Stimulated activated CD4-positive, alpha-beta T cell treated with anti-CD3 and anti-CD28 coated beads, Interleukin-1b, Interleukin-23, amount 100 ng/mL, for 48 hours (primary cell): ENCODE measurements at regions not wholly inside any gene's neighbourhood (a gene's known extent, or its start where the extent isn't known, plus 50 kb on each side); places are given as distances from the start of the nearest gene placed in this dataset.
"Not testable (repeated sequence)": the region's sequence is repeated elsewhere in the genome, so short reads cannot be mapped to it uniquely, and the experiment has no call there.

Source experiments
- DNase-seq: peaks from one replicate; pipeline ENCODE4 v3.0.0-alpha.2; 2020

GRCh38 chr16:24624102-24624501 is 84.7 kb downstream of the RBBP6 start:
- DNase-seq, result no peak

GRCh38 chr16:24626256-24626655 is 86.9 kb downstream of the RBBP6 start:
- DNase-seq, result no peak

GRCh38 chr16:24634919-24635318 is 94.5 kb upstream of the TNRC6A start:
- DNase-seq, result no peak

GRCh38 chr16:24635900-24636610 is 93.4 kb upstream of the TNRC6A start:
- no peak for DNase-seq

GRCh38 chr16:24639769-24640168 is 89.7 kb upstream of the TNRC6A start:
- DNase-seq, result no peak

GRCh38 chr16:24643489-24643888 is 86.0 kb upstream of the TNRC6A start:
- no peak for DNase-seq

GRCh38 chr16:24645739-24646645 is 83.5 kb upstream of the TNRC6A start:
- DNase-seq, result no peak

GRCh38 chr16:24646646-24646995 is 82.8 kb upstream of the TNRC6A start:
- no peak for DNase-seq

GRCh38 chr16:24652209-24652712 is 77.2 kb upstream of the TNRC6A start:
- DNase-seq, result no peak

GRCh38 chr16:24652803-24653202 is 76.6 kb upstream of the TNRC6A start:
- DNase-seq, result no peak

- DNase-seq, result no peak
Measured at GRCh38 chr16:24653725-24654124, 75.7 kb upstream of the TNRC6A start.

GRCh38 chr16:24665942-24666341 is 63.5 kb upstream of the TNRC6A start:
- DNase-seq, result not testable (repeated sequence)

GRCh38 chr16:24667244-24667764 is 62.1 kb upstream of the TNRC6A start:
- no peak for DNase-seq

- DNase-seq, result peak; percentile 76
Measured at GRCh38 chr16:24668481-24669061, 60.9 kb upstream of the TNRC6A start.

GRCh38 chr16:24670623-24671454 is 58.6 kb upstream of the TNRC6A start:
- DNase-seq, result peak; percentile 14

GRCh38 chr16:24671455-24671954 is 57.9 kb upstream of the TNRC6A start:
- no peak for DNase-seq

- no peak for DNase-seq
Measured at GRCh38 chr16:24673155-24673554, 56.3 kb upstream of the TNRC6A start.

GRCh38 chr16:24674877-24675276 is 54.6 kb upstream of the TNRC6A start:
- DNase-seq, result no peak

GRCh38 chr16:24677388-24677787 is 52.1 kb upstream of the TNRC6A start:
- DNase-seq, result no peak
